Stimulated activated CD8-positive, alpha-beta memory T cell treated with anti-CD3 and anti-CD28 coated beads, Interleukin-12 subunit alpha, Interleukin-12 subunit beta, amount 100 ng/mL, for 24 hours (primary cell): ENCODE measurements at regions not wholly inside any gene's neighbourhood (a gene's known extent, or its start where the extent isn't known, plus 50 kb on each side); places are given as distances from the start of the nearest gene placed in this dataset.

Source experiments
- DNase-seq: peaks from one replicate; pipeline ENCODE4 v3.0.0-alpha.2; 2020; ENCODE audit errors: extremely low read depth

- DNase-seq: no peak
These were observed 188.8 kb downstream of the TSHZ3 start for GRCh38 chr19:31160336-31160926.

DNA sequence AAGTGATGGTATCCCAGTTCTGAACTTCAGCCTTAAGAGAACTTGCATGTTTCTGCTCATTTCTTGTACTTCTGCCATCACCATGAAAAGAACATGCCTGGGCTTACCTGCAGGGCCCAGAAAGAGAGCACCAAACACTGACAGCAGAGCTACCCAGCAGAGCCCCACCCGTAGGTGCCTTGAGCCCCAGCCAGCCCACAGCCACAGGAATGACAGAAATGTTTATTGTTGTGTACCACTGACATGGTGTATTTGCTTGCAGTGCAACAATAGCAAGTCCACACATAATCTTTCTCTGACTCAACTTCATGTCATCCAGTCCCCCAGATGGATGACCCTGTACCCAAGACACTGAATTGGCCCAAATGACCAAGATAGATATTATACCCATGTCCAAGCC, 195.2 kb downstream of the TSHZ3 start:
- DNase-seq: no peak

GRCh38 chr19:31152906-31153305, 196.3 kb downstream of the TSHZ3 start:
- no peak for DNase-seq

- DNase-seq: no peak
These were observed 199.7 kb downstream of the TSHZ3 start for GRCh38 chr19:31149441-31149941.

- no peak for DNase-seq
These were observed 200.6 kb downstream of the TSHZ3 start for GRCh38 chr19:31148671-31149070.

DNA sequence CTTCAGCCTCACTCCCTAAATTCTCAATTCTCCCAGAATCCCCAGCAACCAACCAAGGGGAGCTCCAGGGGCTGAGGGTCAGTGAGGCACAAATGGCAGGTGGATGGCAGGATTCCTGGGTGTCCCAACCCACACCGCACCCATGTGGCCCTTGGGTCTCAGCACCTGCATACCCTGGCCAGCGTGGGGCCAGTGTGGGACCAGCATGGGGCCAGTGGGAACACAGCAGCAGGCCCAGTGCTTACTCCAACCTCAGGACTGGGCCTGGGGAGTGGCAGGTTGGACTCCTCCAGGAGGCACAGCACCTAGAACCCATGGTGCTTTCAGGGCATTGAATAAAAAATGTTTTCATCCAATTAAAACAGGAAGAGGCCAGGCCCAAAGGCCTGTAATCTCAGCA, 202.0 kb downstream of the TSHZ3 start:
- no peak for DNase-seq

- DNase-seq: no peak
These were observed 202.6 kb downstream of the TSHZ3 start for GRCh38 chr19:31146546-31147183.

GRCh38 chr19:31146015-31146414, 203.2 kb downstream of the TSHZ3 start:
- no peak for DNase-seq

- no peak for DNase-seq
These were observed 204.2 kb downstream of the TSHZ3 start for GRCh38 chr19:31145007-31145406.

DNA sequence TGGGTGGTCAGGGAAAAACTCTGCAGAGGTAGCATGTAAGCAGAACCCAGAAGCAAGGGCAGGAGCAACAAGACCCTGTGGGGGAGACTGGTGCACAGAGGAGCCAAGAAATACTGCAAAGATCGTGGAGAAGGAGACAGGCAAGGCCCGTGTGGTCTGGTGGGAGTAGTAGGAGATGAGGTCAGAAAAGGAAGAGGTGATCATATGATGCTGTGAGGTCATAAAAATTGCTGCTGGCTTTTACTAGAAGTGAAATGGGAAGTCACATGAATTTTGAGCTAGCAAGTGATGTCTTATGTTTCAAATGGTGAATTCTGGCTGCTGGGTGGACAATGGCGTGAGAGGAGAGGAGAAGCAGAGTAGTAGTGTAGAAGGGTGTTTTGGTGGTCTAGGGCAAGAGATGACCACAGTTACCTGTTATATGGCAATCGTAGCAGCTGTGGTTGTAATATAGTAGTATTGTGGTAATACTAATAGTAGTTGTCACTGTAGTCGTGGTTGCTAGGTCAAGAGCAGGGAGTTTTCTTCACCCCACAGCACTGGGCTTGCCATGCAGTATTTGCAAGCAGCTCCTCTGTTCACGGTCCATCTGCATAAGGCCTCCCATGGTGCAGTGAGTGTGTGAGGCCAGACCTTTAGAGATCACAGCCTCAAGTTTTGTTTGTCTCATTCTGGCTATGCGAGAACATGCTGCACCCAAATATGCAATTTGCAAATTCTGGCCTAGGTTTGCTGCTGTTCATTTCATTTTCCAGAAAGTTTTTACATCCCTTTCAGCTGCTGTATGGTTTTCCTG, 205.0 kb downstream of the TSHZ3 start:
- no peak for DNase-seq

DNA sequence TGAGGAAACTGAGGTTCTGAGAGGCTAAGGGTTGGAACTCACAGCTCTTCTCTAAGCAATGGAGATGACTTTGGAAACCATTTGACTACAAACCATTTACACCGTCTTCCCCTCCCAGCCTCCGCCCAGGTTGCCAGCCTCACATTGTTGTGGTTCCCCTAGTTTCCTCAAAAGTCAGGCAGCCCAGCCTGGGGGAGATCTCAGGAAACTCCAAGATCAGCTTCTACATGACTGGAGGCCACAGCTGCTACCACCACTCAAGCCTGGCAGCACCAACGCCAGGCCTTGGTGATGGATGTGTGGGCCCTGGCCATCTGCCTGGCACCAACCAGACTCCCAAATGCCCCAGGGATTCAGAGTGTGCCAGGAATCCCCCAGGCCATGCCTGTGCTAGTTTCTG, 207.9 kb downstream of the TSHZ3 start:
- no peak for DNase-seq

GRCh38 chr19:31140717-31141116, 208.5 kb downstream of the TSHZ3 start:
- no peak for DNase-seq

DNA sequence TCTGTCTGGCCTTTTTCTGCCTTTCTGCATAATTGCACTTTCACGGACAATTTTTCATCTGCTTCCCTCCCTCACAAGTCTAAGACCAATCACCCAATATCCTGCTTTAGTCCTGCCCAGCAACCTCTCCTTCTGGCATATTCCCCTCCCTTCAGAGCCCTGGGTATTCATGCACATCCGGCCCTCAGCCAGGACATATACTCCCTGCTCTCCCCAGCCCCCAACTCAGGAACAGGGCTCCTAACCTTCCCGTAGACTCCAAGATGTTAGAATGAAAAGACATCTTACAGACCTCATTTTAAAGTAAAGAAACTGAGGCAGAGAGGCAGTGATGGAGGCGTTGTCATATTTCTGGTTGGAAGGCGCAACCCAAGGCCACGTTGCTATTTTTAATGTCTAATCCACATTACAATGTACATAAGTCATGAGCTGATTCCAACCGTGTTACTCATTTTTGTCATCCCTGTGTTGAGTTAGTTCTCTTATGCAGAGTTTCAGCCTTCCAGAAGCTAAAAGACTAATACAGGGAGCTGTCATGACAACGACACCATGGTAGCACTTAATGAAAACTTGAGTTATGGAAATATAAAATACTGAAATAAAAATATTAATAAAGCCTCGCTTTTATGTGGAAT, 209.2 kb downstream of the TSHZ3 start:
- no peak for DNase-seq

DNA sequence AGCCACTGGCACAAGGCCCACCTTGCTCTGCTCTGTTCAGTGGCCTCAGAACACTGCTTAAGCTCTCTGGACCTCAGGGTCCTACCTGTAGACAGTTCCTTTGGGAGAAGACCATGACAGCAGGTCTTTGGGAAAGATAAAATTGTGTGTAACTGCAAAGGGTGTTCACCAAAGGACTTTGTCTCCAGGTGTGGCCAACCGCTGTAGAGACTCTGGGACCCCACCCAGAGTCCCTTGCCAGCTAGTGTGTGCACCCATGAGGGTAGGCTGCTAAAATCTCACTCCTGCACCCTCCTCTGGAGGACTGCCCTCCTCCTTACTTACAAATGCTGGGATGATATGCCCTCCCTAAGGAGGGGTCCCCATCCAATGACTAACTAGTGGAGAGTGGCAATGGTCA, 211.2 kb downstream of the TSHZ3 start:
- DNase-seq: no peak

DNA sequence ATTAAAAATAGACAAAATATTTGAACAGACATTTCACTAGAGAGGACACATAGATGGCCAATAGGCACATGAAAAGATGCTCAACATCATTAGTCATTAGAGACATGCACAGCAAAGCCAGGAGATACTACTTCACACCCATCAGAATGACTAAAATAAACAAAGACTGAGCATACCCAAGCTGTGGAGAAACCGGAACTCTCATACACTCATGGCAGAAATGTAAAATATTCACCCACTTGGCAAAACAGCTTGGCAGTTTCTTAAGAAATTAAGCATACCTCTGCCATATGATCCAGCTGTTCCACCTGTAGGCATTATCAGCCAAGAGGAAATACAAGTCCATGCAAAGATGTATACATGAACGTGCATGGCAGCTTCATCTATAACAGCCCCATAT, 213.4 kb downstream of the TSHZ3 start:
- no peak for DNase-seq

- no peak for DNase-seq
These were observed 216.5 kb downstream of the TSHZ3 start for GRCh38 chr19:31132753-31133110.

DNA sequence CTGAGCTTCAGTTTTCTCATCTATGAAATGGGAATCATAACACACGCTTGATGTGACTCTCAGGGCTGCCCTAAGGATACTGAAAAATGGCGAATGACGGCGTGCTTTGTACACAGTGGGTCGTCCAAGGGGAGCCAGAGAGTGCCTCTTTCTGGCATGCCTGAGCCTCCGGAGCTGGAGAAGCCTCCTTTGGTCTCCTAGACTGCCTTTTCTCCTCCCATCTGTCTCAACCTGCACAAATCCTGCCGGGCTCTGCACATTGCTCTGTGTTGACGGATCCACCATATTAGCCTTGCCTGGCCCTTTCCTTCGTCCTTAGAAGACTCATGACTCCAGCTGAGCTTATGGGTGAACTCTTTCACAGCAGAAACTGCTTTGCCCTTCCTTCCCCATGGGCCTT, 220.9 kb downstream of the TSHZ3 start:
- DNase-seq: no peak

GRCh38 chr19:31127134-31127967, 221.9 kb downstream of the TSHZ3 start:
- no peak for DNase-seq

DNA sequence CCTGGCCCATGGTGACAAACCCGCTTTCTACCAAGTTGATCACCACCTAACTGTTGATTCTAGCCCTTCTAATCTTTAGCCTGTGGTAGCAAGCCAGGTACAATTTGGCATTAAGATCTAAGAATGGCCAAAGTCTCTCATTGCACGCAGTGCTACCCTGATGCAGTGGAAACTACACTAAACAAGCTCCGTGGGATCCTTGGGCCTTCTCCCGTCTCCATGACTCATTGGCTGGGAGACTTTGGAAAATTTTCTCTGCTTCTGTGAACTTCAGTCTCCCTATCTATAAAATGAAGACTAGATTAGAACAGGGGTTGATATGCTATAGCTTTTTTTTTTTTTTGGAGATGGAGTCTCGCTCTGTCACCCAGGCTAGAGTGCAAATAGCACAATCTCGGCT, 223.0 kb downstream of the TSHZ3 start:
- DNase-seq: no peak

GRCh38 chr19:31125071-31125470, 224.2 kb downstream of the TSHZ3 start:
- no peak for DNase-seq

GRCh38 chr19:31121501-31121900, 227.7 kb downstream of the TSHZ3 start:
- no peak for DNase-seq

DNA sequence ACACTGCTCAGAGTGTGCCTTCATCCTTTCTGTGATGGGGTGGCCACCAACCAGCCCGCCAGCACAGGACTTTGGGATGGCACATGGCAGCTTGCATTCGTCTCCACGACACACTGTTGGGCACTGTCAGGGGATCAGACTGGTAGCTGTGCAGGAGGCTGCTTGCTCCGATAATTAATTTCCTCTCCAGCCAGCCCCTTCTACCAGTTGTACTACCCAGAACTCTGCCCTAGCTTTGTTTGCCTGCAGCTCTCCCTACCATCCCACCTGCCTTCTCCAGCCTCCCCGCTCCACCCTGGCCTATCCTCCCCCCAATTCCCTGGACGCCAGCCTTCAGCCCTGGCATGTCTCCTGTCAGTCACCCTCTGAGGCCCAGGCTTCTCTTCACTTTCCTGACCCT, 228.3 kb downstream of the TSHZ3 start:
- no peak for DNase-seq
